ENCODE measurements at regions not wholly inside any gene's neighbourhood (a gene's known extent, or its start where the extent isn't known, plus 50 kb on each side); places are given as distances from the start of the nearest gene placed in this dataset.

DNA sequence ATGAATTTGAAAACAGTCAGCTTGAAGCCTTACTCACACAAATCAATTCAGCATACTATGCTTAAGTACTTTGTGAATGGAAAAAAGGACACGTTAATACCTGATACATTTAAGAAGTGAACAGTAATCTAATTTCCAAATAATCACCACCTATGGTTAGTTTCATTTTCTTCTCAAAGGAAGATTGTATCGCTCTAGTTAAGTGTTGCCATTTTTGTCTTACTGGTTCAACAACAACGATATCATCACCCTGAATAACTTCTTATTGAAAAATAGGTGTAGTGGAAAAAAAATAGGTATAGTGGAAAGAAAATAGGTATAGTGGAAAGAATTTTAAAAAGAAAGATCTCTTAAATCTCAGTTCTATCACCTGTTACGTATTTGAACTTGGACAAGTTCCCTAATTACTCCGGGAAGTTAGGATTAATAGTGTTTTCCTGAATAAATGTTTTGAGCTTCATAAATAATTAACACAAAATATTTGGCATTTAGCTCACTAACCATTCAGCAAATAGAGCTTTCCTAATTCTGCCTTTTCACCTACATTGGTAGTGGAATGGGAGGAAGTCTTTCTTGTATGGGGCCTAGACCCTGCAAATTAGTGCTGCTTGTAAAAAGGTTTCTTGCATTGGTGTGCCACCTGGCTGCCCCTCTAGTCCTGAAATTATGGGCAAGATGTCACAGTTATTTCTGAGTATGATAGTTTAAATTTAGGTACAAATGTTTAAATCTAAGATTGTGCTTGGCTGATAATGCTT is 502.6 kb upstream of the NMUR2 start:
- TF ChIP-seq POLR2A (IDR thresholded peaks at IDR 0.05) = no peak
- TF ChIP-seq, protein P1, sequence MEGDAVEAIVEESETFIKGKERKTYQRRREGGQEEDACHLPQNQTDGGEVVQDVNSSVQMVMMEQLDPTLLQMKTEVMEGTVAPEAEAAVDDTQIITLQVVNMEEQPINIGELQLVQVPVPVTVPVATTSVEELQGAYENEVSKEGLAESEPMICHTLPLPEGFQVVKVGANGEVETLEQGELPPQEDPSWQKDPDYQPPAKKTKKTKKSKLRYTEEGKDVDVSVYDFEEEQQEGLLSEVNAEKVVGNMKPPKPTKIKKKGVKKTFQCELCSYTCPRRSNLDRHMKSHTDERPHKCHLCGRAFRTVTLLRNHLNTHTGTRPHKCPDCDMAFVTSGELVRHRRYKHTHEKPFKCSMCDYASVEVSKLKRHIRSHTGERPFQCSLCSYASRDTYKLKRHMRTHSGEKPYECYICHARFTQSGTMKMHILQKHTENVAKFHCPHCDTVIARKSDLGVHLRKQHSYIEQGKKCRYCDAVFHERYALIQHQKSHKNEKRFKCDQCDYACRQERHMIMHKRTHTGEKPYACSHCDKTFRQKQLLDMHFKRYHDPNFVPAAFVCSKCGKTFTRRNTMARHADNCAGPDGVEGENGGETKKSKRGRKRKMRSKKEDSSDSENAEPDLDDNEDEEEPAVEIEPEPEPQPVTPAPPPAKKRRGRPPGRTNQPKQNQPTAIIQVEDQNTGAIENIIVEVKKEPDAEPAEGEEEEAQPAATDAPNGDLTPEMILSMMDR (IDR thresholded peaks at IDR 0.05) = no peak
- no peak for TF ChIP-seq POLR2AphosphoS5 (IDR thresholded peaks at IDR 0.05)
- TF ChIP-seq EP300 (IDR thresholded peaks at IDR 0.05) = no peak

Data from upper lobe of left lung (tissue), 4 donors.